ENCODE measurements at regions not wholly inside any gene's neighbourhood (a gene's known extent, or its start where the extent isn't known, plus 50 kb on each side); places are given as distances from the start of the nearest gene placed in this dataset.

GRCh38 chr3:67864587-67865183 is 210.3 kb upstream of the SUCLG2 start:
- H3K27me3 ChIP-seq, result no peaks in the 10 kb centered on the region
- no peaks in the 10 kb centered on the region for H3K36me3 ChIP-seq
- no peak for DNase-seq
- intact Hi-C loops (cut with DNase I), result no loop called here
- no peak for ATAC-seq
- H3K27ac ChIP-seq, result no peak overlapping the region
- no peaks in the 10 kb centered on the region for H3K4me1 ChIP-seq
- no peak overlapping the region for H3K4me3 ChIP-seq
- H3K9me3 ChIP-seq, result no peaks in the 10 kb centered on the region
- TF ChIP-seq CTCF (IDR thresholded peaks at IDR 0.05), result no peak

GRCh38 chr3:67863869-67864268 is 209.5 kb upstream of the SUCLG2 start:
- no peak overlapping the region for H3K27ac ChIP-seq
- no peak overlapping the region for H3K4me3 ChIP-seq
- intact Hi-C loops (cut with DNase I), result no loop called here
- no peaks in the 10 kb centered on the region for H3K9me3 ChIP-seq
- TF ChIP-seq CTCF (IDR thresholded peaks at IDR 0.05), result no peak
- H3K4me1 ChIP-seq, result no peaks in the 10 kb centered on the region
- DNase-seq, result no peak
- no peaks in the 10 kb centered on the region for H3K36me3 ChIP-seq
- H3K27me3 ChIP-seq, result no peaks in the 10 kb centered on the region
- ATAC-seq, result no peak

- no peak for ATAC-seq
- intact Hi-C loops (cut with DNase I), result no loop called here
- H3K9me3 ChIP-seq, result no peaks in the 10 kb centered on the region
- TF ChIP-seq CTCF (IDR thresholded peaks at IDR 0.05), result no peak
- H3K36me3 ChIP-seq, result no peaks in the 10 kb centered on the region
- no peaks in the 10 kb centered on the region for H3K4me1 ChIP-seq
- no peak for DNase-seq
- H3K27ac ChIP-seq, result no peak overlapping the region
- H3K4me3 ChIP-seq, result no peak overlapping the region
- H3K27me3 ChIP-seq, result no peaks in the 10 kb centered on the region
Measured at GRCh38 chr3:67860429-67860828, 206.0 kb upstream of the SUCLG2 start.

- H3K27ac ChIP-seq, result no peak overlapping the region
- no peaks in the 10 kb centered on the region for H3K9me3 ChIP-seq
- no peak for TF ChIP-seq CTCF (IDR thresholded peaks at IDR 0.05)
- H3K4me3 ChIP-seq, result no peak overlapping the region
- ATAC-seq (no peak), DNase-seq (no peak)
- intact Hi-C loops (cut with DNase I), result no loop called here
- H3K36me3 ChIP-seq, result no peaks in the 10 kb centered on the region
- no peaks in the 10 kb centered on the region for H3K27me3 ChIP-seq
- no peaks in the 10 kb centered on the region for H3K4me1 ChIP-seq
Measured at GRCh38 chr3:67858492-67858891, 204.1 kb upstream of the SUCLG2 start.

GRCh38 chr3:67856718-67857117 is 202.3 kb upstream of the SUCLG2 start:
- H3K36me3 ChIP-seq, result no peaks in the 10 kb centered on the region
- DNase-seq, result no peak
- ATAC-seq, result no peak
- no peaks in the 10 kb centered on the region for H3K4me1 ChIP-seq
- no peaks in the 10 kb centered on the region for H3K9me3 ChIP-seq
- no peak overlapping the region for H3K4me3 ChIP-seq
- no peaks in the 10 kb centered on the region for H3K27me3 ChIP-seq
- no peak overlapping the region for H3K27ac ChIP-seq
- intact Hi-C loops (cut with DNase I), result no loop called here
- no peak for TF ChIP-seq CTCF (IDR thresholded peaks at IDR 0.05)

GRCh38 chr3:67854663-67855062 is 200.3 kb upstream of the SUCLG2 start:
- TF ChIP-seq CTCF (IDR thresholded peaks at IDR 0.05), result no peak
- DNase-seq, result no peak
- Histone ChIP-seq H3K4me3 (no peak overlapping the region), H3K4me1 (no peaks in the 10 kb centered on the region), H3K27me3 (no peaks in the 10 kb centered on the region), H3K9me3 (no peaks in the 10 kb centered on the region), H3K36me3 (no peaks in the 10 kb centered on the region), H3K27ac (no peak overlapping the region)
- intact Hi-C loops (cut with DNase I), result no loop called here
- ATAC-seq, result no peak
